ENCODE measurements at regions not wholly inside any gene's neighbourhood (a gene's known extent, or its start where the extent isn't known, plus 50 kb on each side); places are given as distances from the start of the nearest gene placed in this dataset.

DNA sequence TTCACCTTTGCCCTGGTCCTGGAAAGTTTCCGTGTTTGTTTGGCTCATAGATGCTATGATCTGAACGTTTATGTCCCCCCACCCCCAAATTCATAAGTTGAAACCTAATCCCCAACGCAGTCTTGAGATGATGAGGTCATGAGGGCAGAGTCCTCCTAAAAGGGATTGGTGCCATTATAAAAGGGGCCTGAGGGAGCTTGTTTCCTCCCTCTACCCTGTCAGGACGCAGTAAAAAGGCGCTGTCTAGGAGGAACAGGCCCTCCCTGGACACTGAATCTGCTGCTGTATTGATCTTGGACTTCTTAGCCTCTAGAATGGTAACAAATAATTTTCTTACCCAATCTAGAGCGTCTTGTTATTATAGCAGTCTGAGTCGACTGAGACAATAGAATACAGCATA is 2190.6 kb upstream of the TENM3 start:
- no peak for DNase-seq (ENCODE audit: low spot score)

DNA sequence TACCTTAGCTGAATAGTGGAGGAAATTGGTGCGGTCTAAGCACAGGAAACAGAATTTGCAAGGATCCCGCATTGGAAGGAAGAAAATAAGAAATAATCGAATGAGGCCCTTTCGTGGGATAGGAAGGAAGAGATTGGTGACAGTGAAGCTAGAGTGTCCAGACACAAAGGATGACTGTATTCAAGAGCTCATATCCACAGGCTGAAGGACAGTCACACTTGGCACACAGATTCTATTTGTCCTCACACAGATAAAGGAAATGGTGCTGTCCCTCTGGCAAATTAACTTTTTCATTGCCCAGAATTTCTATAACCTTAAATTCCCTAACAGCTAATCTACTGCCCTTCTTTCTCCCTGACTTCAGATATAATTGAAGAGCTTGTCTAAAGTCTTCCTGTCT is 2188.9 kb upstream of the TENM3 start:
- no peak for DNase-seq (ENCODE audit: low spot score)

- DNase-seq (ENCODE audit: low spot score), result no peak
Observed at GRCh38 chr4:180057299-180057721, 2185.9 kb upstream of the TENM3 start.

DNA sequence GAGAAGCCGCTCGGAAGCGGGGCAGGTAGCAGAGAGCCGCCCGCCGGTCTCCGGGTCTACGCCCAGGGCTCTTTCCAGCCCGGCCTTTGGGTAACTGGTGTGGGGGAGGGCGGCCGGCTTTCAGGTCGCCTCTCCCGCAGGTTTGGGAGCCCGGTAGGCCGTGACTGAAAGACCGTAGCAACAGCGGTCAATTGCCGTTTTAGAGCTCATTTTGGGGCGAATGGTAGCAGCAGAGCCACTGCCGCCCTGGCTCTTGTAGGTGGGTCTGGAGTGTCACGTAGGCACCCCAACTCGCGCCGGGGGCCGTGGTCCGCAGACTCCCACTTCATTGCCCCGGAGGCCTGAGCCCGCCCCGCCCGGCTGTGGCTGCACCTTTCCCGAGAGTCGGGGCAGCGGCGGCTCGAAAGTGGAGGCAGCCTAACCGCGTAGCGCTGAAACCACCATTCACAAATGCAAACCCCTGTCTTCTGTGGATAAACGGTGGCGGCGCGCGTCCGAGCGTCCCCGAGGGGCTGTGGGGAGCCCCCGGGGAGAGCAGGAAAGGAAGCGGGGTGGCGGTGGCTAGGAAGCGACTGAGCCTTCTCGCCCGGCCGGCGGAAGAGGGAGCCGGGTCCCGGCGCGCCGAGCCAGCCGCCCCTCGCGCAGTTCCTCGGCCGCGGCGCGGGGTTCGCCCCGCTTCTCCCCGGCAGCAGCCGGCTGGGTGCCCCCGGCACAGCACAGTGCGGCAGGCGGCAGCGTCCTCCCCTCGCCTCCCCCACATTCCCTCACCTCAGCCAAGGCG is 2185.1 kb upstream of the TENM3 start:
- DNase-seq (ENCODE audit: low spot score), result no peak

DNA sequence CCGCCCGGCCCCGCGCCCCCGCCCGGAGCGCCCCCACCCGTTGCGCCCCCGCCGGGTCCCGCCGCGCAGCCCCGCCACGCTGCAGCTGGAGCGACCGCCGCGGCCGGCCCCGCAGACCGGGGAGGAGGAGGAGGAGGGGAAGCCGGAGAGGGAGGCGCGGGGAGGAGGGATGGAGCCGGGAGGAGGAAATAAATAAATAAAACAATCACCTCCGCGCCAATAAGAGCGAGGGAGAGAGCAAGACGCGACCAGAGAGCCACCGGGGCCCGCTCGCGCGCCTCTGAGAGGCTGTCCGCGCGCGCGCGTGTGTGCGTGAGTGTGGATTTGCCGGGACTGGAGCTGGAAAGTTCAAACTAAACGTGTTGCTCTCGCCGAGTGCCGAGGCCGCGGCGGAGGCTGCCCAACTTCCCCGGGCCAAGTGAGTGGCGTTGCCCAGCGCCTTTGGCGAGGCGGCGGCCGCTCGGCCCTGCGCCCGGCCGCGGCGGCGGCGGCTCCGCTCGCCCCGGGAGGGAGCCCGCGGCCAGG is 2184.4 kb upstream of the TENM3 start:
- DNase-seq (ENCODE audit: low spot score), result peak; percentile 49

- no peak for DNase-seq (ENCODE audit: low spot score)
Observed at GRCh38 chr4:180059216-180059881, 2183.9 kb upstream of the TENM3 start.

- DNase-seq (ENCODE audit: low spot score), result peak; percentile 39
Observed at GRCh38 chr4:180060159-180060889, 2182.9 kb upstream of the TENM3 start.

GRCh38 chr4:180081072-180081471 is 2162.1 kb upstream of the TENM3 start:
- DNase-seq (ENCODE audit: low spot score), result no peak

GRCh38 chr4:180084561-180084960 is 2158.6 kb upstream of the TENM3 start:
- no peak for DNase-seq (ENCODE audit: low spot score)

DNA sequence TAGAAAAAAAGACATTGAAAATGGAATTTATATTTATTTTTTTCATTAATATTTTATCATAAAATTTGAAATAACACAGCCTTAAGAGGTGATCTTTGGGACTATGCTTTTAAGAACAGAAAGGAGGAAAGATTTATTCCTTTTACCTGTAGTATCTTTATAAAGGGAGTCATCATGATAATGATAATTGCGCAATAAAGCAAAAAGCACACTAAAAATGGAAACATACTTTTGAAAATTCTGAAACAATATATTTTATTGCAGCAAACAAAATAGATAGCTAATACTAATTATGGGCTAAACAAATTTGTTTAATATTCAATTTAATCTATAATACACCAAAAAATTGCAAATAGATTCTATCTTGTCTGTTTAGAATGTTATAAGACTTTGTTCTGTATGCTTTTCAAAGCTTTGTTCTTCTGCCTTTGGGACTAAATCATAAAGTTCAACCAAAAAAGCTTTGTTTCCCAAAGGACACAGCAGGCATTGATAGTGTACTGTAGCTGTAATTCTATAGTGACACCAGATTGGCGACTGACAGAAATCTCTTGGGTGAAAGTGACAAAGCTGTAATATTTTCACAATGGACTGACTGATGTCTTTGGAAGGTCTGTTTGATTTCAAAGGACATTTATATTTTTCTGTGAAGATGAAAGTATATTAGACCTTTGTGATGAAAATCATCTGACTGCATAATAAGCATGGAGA is 2156.6 kb upstream of the TENM3 start:
- DNase-seq (ENCODE audit: low spot score), result no peak

DNA sequence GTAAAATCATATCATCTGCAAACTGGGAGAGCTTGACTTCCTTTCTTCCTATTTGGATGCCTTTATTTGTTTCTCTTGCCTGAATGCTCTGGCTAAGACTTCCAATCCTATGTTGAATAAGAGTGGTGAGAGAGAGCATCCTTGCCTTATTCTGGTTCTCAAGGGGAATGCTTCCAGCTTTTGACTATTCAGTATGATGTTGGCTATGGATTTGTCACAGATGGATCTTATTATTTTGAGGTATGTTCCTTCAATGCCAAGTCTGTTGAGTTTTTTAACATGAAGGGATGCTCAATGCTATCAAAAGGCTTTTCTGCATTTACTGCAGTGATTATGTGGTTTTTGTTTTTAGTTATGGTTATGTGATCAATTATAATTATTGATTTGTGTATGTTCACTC is 2144.6 kb upstream of the TENM3 start:
- no peak for DNase-seq (ENCODE audit: low spot score)

GRCh38 chr4:180099957-180100356 is 2143.2 kb upstream of the TENM3 start:
- DNase-seq (ENCODE audit: low spot score), result peak; percentile 25

- no peak for DNase-seq (ENCODE audit: low spot score)
Observed at GRCh38 chr4:180100433-180101344, 2142.5 kb upstream of the TENM3 start.

DNA sequence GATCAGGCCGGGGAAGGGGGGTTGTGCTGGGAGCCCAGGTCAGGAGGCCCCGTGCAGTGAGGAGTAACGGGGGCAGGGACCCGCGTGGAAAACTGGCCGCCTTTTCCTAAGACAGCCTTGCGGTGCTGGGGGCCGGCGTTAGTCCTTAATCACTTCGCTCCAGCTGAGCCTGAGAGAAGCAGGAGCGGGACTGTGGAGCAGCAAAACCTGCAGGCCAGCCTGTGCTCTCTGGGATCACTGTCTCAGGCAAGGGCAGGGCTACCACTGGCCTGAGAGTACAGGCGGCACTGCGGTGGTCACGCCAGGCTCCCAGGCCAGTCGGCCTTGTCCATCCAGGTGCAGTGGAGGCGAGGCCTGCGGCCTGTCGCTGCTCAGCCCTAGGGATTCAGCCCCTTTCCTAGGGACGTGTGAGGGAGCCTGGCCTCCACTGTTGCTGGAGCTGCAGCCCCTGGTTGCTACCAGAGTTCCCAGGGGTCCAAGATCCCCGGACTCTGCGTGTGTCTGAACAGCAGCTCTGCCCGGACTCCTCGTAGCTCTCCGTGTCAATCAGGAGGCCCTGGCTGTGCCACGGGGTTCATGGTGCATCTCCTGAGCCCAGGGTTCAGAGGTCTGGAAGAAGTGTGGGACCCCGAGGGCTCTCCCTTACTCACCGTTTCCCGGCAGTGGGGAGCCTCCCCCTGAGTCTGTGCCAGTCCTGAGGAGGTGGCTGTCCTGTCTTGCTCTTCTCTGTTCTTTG is 2141.7 kb upstream of the TENM3 start:
- DNase-seq (ENCODE audit: low spot score), result no peak

- DNase-seq (ENCODE audit: low spot score), result no peak
Observed at GRCh38 chr4:180103794-180104193, 2139.4 kb upstream of the TENM3 start.

DNA sequence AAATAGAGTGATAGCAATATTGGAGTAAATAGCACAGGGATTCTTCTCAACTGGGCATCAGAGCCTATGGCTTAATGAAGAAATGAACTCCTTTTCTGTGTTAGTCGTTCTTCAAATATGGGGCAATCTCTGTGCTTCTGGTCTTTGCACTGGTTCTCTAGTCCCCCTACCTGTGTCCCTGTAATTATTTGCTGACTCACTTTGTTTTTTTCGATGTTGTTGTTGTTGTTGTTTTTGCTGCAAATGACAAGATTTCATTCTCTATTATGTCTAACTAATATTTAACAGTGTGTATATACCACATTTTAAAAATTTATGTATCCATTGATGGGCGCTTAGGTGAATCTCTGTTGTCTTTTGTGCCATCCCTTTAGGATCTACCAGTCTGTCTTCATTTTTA is 2137.8 kb upstream of the TENM3 start:
- DNase-seq (ENCODE audit: low spot score), result no peak

DNA sequence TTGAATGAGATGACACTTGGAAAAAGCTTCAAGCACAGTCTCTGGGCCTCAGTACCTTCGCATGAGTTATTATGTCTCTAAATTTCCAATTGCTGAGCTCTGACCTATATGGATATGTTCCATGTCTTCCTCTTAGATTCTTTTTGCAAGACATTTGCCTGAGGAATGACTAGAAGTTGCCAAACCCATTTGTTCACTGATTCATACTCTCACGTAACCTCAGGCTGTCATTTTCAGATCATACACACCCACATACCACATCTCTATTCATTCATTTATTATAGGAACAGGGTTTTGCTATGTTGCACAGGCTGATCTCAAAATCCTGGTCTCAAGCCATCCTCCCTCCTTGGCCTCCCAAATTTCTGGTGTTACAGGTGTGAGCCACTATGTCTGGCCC is 2137.1 kb upstream of the TENM3 start:
- no peak for DNase-seq (ENCODE audit: low spot score)

DNA sequence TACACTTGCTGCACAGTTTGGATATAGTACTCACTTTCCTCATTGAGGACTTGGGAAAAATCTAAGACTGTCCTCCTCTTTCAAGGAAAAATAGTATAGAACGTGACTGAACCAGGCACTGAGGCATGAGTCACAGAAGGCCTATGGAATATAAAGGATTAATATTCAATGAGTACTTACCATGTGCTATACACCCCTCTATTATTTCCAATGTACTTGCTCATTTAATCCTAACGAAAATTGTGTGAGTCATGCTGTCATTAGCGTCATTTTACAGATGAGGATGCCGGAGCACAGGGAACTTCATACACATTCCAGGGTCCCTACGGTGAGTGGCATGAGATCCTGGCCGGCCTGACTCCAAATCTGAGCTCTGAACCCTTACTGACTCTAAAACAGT is 2136.2 kb upstream of the TENM3 start:
- DNase-seq (ENCODE audit: low spot score), result no peak

GRCh38 chr4:180116840-180117239 is 2126.4 kb upstream of the TENM3 start:
- DNase-seq (ENCODE audit: low spot score), result no peak

GRCh38 chr4:180120068-180120467 is 2123.1 kb upstream of the TENM3 start:
- no peak for DNase-seq (ENCODE audit: low spot score)
